ENCODE measurements at regions not wholly inside any gene's neighbourhood (a gene's known extent, or its start where the extent isn't known, plus 50 kb on each side); places are given as distances from the start of the nearest gene placed in this dataset.

DNA sequence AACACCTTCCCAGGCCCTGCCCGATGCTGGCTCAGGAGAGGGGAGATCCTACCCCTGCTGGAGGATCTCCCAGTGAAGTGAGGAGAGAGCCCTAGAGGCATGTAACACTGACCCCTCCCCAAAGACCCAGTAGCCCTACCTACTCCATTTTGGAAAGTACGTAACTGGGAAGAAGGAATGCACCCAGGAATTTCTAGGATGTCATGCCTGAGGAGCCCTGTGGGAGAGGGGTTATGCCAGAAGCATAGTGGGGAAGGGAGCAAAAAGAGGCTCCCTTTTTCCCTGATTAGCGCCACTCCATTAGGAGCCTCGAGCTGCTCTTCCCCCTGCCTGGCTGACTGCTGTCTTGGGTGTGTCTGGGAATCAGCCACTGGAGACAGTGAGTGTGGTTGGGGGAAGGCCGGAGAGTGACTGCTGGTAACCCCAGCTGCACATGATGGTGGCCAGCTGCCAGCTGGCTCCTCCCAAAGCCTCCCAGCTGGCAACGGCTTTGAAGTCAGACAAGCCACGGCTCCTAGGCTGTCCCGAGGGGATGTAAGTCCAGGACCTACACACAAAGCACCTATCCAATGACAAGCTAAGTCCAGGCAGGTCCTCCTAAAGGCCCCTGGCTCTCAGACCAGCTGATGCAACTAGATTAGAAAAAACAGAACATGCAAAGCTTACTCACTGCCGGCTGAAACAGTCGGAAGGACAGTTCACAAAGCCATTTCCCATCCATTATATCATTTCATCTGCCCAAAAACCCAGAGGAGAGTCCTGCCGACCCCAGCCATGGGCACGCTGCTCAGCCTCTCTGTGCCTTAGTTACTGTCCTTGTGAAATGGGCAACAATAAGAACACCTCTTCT is 136.5 kb upstream of the ABCA1 start (continued):
- TF ChIP-seq, protein P1, sequence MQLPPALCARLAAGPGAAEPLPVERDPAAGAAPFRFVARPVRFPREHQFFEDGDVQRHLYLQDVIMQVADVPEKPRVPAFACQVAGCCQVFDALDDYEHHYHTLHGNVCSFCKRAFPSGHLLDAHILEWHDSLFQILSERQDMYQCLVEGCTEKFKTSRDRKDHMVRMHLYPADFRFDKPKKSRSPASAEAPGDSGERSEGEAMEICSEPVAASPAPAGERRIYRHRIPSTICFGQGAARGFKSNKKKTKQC (CRISPR knock-in tag; IDR thresholded peaks at IDR 0.05), result no peak
- no peak for TF ChIP-seq NFYB (IDR thresholded peaks at IDR 0.05; ENCODE audit: extremely low read depth, insufficient read length)
- no peak for TF ChIP-seq HDAC8 (tag; IDR thresholded peaks at IDR 0.05)
- no peak for TF ChIP-seq TEAD1 (CRISPR knock-in tag; IDR thresholded peaks at IDR 0.05)
- TF ChIP-seq, protein P2, sequence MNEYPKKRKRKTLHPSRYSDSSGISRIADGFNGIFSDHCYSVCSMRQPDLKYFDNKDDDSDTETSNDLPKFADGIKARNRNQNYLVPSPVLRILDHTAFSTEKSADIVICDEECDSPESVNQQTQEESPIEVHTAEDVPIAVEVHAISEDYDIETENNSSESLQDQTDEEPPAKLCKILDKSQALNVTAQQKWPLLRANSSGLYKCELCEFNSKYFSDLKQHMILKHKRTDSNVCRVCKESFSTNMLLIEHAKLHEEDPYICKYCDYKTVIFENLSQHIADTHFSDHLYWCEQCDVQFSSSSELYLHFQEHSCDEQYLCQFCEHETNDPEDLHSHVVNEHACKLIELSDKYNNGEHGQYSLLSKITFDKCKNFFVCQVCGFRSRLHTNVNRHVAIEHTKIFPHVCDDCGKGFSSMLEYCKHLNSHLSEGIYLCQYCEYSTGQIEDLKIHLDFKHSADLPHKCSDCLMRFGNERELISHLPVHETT (CRISPR knock-in tag; conservative IDR thresholded peaks at IDR 0.05 in 1 of 2, IDR thresholded peaks at IDR 0.05 in 1 of 2), result peak in 1 of 2 experiments; percentile 54; a peak in 1 of 4 replicates
- TF ChIP-seq, protein P3, sequence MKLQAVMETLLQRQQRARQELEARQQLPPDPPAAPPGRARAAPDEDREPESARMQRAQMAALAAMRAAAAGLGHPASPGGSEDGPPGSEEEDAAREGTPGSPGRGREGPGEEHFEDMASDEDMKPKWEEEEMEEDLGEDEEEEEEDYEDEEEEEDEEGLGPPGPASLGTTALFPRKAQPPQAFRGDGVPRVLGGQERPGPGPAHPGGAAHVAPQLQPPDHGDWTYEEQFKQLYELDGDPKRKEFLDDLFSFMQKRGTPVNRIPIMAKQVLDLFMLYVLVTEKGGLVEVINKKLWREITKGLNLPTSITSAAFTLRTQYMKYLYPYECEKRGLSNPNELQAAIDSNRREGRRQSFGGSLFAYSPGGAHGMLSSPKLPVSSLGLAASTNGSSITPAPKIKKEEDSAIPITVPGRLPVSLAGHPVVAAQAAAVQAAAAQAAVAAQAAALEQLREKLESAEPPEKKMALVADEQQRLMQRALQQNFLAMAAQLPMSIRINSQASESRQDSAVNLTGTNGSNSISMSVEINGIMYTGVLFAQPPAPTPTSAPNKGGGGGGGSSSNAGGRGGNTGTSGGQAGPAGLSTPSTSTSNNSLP (IDR thresholded peaks at IDR 0.05; ENCODE audit: borderline replicate concordance, low read depth, low read length), result no peak
- TF ChIP-seq, protein P4, sequence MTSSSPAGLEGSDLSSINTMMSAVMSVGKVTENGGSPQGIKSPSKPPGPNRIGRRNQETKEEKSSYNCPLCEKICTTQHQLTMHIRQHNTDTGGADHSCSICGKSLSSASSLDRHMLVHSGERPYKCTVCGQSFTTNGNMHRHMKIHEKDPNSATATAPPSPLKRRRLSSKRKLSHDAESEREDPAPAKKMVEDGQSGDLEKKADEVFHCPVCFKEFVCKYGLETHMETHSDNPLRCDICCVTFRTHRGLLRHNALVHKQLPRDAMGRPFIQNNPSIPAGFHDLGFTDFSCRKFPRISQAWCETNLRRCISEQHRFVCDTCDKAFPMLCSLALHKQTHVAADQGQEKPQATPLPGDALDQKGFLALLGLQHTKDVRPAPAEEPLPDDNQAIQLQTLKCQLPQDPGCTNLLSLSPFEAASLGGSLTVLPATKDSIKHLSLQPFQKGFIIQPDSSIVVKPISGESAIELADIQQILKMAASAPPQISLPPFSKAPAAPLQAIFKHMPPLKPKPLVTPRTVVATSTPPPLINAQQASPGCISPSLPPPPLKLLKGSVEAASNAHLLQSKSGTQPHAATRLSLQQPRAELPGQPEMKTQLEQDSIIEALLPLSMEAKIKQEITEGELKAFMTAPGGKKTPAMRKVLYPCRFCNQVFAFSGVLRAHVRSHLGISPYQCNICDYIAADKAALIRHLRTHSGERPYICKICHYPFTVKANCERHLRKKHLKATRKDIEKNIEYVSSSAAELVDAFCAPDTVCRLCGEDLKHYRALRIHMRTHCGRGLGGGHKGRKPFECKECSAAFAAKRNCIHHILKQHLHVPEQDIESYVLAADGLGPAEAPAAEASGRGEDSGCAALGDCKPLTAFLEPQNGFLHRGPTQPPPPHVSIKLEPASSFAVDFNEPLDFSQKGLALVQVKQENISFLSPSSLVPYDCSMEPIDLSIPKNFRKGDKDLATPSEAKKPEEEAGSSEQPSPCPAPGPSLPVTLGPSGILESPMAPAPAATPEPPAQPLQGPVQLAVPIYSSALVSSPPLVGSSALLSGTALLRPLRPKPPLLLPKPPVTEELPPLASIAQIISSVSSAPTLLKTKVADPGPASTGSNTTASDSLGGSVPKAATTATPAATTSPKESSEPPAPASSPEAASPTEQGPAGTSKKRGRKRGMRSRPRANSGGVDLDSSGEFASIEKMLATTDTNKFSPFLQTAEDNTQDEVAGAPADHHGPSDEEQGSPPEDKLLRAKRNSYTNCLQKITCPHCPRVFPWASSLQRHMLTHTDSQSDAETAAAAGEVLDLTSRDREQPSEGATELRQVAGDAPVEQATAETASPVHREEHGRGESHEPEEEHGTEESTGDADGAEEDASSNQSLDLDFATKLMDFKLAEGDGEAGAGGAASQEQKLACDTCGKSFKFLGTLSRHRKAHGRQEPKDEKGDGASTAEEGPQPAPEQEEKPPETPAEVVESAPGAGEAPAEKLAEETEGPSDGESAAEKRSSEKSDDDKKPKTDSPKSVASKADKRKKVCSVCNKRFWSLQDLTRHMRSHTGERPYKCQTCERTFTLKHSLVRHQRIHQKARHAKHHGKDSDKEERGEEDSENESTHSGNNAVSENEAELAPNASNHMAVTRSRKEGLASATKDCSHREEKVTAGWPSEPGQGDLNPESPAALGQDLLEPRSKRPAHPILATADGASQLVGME (CRISPR knock-in tag; IDR thresholded peaks at IDR 0.05), result 0 out of 2 replicates have a peak, but pooled peaks have one; percentile 44
- TF ChIP-seq SRSF9 (IDR thresholded peaks at IDR 0.05; ENCODE audit: borderline replicate concordance, low read depth, low read length), result no peak
- peak; percentile 75; the same call in 1 of the 2 replicates for TF ChIP-seq ZNF76 (CRISPR knock-in tag; IDR thresholded peaks at IDR 0.05; ENCODE audit: borderline replicate concordance)
- TF ChIP-seq PTRF (tag; IDR thresholded peaks at IDR 0.05), result 0 out of 2 replicates have a peak, but pooled peaks have one; percentile 34
- TF ChIP-seq HNRNPH1 (optimal IDR thresholded peaks at IDR 0.05; ENCODE audit: low read depth, low read length), result no peak
- 0 out of 2 replicates have a peak, but pooled peaks have one; percentile 32 for TF ChIP-seq TAF7 (tag; IDR thresholded peaks at IDR 0.05)
- no peak for TF ChIP-seq ZBED1 (IDR thresholded peaks at IDR 0.05)
- TF ChIP-seq, protein P5, sequence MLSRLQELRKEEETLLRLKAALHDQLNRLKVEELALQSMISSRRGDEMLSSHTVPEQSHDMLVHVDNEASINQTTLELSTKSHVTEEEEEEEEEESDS (CRISPR knock-in tag; IDR thresholded peaks at IDR 0.05), result no peak
- no peak for TF ChIP-seq ZNF24 (IDR thresholded peaks at IDR 0.05)
- TF ChIP-seq HNRNPL (IDR thresholded peaks at IDR 0.05; ENCODE audit: low read depth, low read length), result no peak

Measured in K562 (cell line).